HUES64 (cell line): ENCODE measurements at regions not wholly inside any gene's neighbourhood (a gene's known extent, or its start where the extent isn't known, plus 50 kb on each side); places are given as distances from the start of the nearest gene placed in this dataset.

Experiments
- H3K27ac ChIP-seq: 2 replicates; pipeline ENCODE4 v1.7.0; 2013; ENCODE audit warnings: low read depth, low read length, inconsistent platforms
- H3K27me3 ChIP-seq: 2 replicates; pipeline ENCODE4 v1.6.1; 2013; ENCODE audit warnings: mild to moderate bottlenecking, low read length; ENCODE audit not compliant: insufficient read depth
- H3K36me3 ChIP-seq: 2 replicates; pipeline ENCODE4 v1.6.1; 2013; ENCODE audit warnings: mild to moderate bottlenecking, low read length; ENCODE audit not compliant: insufficient read depth
- H3K4me1 ChIP-seq: 2 replicates; pipeline ENCODE4 v1.6.1; 2013; ENCODE audit warnings: mild to moderate bottlenecking, low read length, moderate library complexity; ENCODE audit not compliant: insufficient read depth
- H3K4me3 ChIP-seq: 2 replicates; pipeline ENCODE4 v1.5.1; 2013; ENCODE audit warnings: mild to moderate bottlenecking, low read length, moderate library complexity
- H3K9ac ChIP-seq: 2 replicates; pipeline ENCODE4 v1.6.1; 2013; ENCODE audit warnings: mild to moderate bottlenecking, low read depth, low read length
- H3K9me3 ChIP-seq: 2 replicates; pipeline ENCODE4 v1.6.1; 2013; ENCODE audit warnings: low read depth, low read length; ENCODE audit not compliant: insufficient read depth
- WGBS: fragments of 150-250, 120-280 bp; methylation state at CpG from one replicate; pipeline ENCODE4 v1.1.7; 2013; ENCODE audit warnings: missing lambda C conversion rate; 5-methylcytosine and 5-hydroxymethylcytosine counted together

- Histone ChIP-seq H3K27ac (no peak overlapping the region), H3K4me1 (peaks cover 11% of the 10 kb centered on the region), H3K4me3 (no peak overlapping the region), H3K9ac (no peak overlapping the region), H3K27me3 (no peaks in the 10 kb centered on the region), H3K9me3 (no peaks in the 10 kb centered on the region), H3K36me3 (no peaks in the 10 kb centered on the region)
- 85% methylated on average over 10 of the region's 11 CpGs for WGBS
Observed at GRCh38 chr2:21757805-21758430, 634.1 kb downstream of the TDRD15 start.

- H3K9ac ChIP-seq = no peak overlapping the region
Observed at GRCh38 chr2:21759819-21760218, 636.1 kb downstream of the TDRD15 start.

GRCh38 chr2:21761361-21761760, 637.6 kb downstream of the TDRD15 start:
- 100% methylated on average over 2 of the region's 2 CpGs for WGBS
- no peak overlapping the region for H3K27ac ChIP-seq
- H3K27me3 ChIP-seq = no peaks in the 10 kb centered on the region
- H3K4me3 ChIP-seq = no peak overlapping the region
- no peaks in the 10 kb centered on the region for H3K36me3 ChIP-seq
- no peak overlapping the region for H3K9ac ChIP-seq
- H3K9me3 ChIP-seq = no peaks in the 10 kb centered on the region
- peaks cover 19% of the 10 kb centered on the region for H3K4me1 ChIP-seq

More at GRCh38 chr2:21759819-21760218, 636.1 kb downstream of the TDRD15 start:
- Histone ChIP-seq H3K27me3 (no peaks in the 10 kb centered on the region), H3K4me1 (peaks cover 19% of the 10 kb centered on the region), H3K4me3 (no peak overlapping the region), H3K27ac (no peak overlapping the region), H3K36me3 (no peaks in the 10 kb centered on the region), H3K9me3 (no peaks in the 10 kb centered on the region)

- Histone ChIP-seq H3K27me3 (no peaks in the 10 kb centered on the region), H3K4me1 (peaks cover 16% of the 10 kb centered on the region), H3K9me3 (no peaks in the 10 kb centered on the region), H3K9ac (no peak overlapping the region), H3K4me3 (no peak overlapping the region), H3K27ac (no peak overlapping the region), H3K36me3 (no peaks in the 10 kb centered on the region)
Observed at GRCh38 chr2:21763501-21763900, 639.7 kb downstream of the TDRD15 start.

- Histone ChIP-seq H3K9ac (no peak overlapping the region), H3K27me3 (no peaks in the 10 kb centered on the region), H3K4me1 (no peaks in the 10 kb centered on the region), H3K4me3 (no peak overlapping the region), H3K27ac (no peak overlapping the region), H3K36me3 (no peaks in the 10 kb centered on the region), H3K9me3 (no peaks in the 10 kb centered on the region)
- 86% methylated on average over 1 of the region's 1 CpG for WGBS
Observed at GRCh38 chr2:21770787-21771186, 647.0 kb downstream of the TDRD15 start.

GRCh38 chr2:21772624-21773023, 648.9 kb downstream of the TDRD15 start:
- H3K27me3 ChIP-seq = no peaks in the 10 kb centered on the region
- H3K9ac ChIP-seq = no peak overlapping the region
- no peaks in the 10 kb centered on the region for H3K4me1 ChIP-seq
- 100% methylated on average over 1 of the region's 1 CpG for WGBS
- H3K36me3 ChIP-seq = no peaks in the 10 kb centered on the region
- H3K9me3 ChIP-seq = no peaks in the 10 kb centered on the region
- no peak overlapping the region for H3K4me3 ChIP-seq
- no peak overlapping the region for H3K27ac ChIP-seq

- Histone ChIP-seq H3K4me1 (no peaks in the 10 kb centered on the region), H3K9ac (no peak overlapping the region), H3K9me3 (no peaks in the 10 kb centered on the region), H3K27ac (no peak overlapping the region), H3K27me3 (no peaks in the 10 kb centered on the region), H3K4me3 (no peak overlapping the region), H3K36me3 (no peaks in the 10 kb centered on the region)
Observed at GRCh38 chr2:21773168-21773567, 649.4 kb downstream of the TDRD15 start.

GRCh38 chr2:21774691-21775368, 651.1 kb downstream of the TDRD15 start:
- no peak overlapping the region for H3K4me3 ChIP-seq
- no peaks in the 10 kb centered on the region for H3K27me3 ChIP-seq

GRCh38 chr2:21779786-21780185, 656.0 kb downstream of the TDRD15 start:
- Histone ChIP-seq H3K9me3 (no peaks in the 10 kb centered on the region), H3K27ac (no peak overlapping the region), H3K27me3 (no peaks in the 10 kb centered on the region), H3K4me1 (no peaks in the 10 kb centered on the region), H3K9ac (no peak overlapping the region), H3K4me3 (no peak overlapping the region), H3K36me3 (no peaks in the 10 kb centered on the region)
- WGBS = 93% methylated on average over 1 of the region's 1 CpG

More at GRCh38 chr2:21774691-21775368, 651.1 kb downstream of the TDRD15 start:
- 82% methylated on average over 5 of the region's 6 CpGs for WGBS
- no peak overlapping the region for H3K9ac ChIP-seq
- no peaks in the 10 kb centered on the region for H3K36me3 ChIP-seq
- H3K4me1 ChIP-seq = no peaks in the 10 kb centered on the region
- H3K9me3 ChIP-seq = no peaks in the 10 kb centered on the region
- no peak overlapping the region for H3K27ac ChIP-seq

GRCh38 chr2:21781962-21782361, 658.2 kb downstream of the TDRD15 start:
- Histone ChIP-seq H3K9ac (no peak overlapping the region), H3K27ac (no peak overlapping the region), H3K36me3 (no peaks in the 10 kb centered on the region), H3K9me3 (no peaks in the 10 kb centered on the region), H3K4me3 (no peak overlapping the region), H3K27me3 (no peaks in the 10 kb centered on the region), H3K4me1 (no peaks in the 10 kb centered on the region)
- WGBS = 90% methylated on average over 2 of the region's 2 CpGs

- Histone ChIP-seq H3K4me3 (no peak overlapping the region), H3K9me3 (no peaks in the 10 kb centered on the region), H3K36me3 (no peaks in the 10 kb centered on the region), H3K9ac (no peak overlapping the region), H3K27ac (no peak overlapping the region), H3K4me1 (no peaks in the 10 kb centered on the region), H3K27me3 (no peaks in the 10 kb centered on the region)
- 85% methylated on average over 6 of the region's 6 CpGs for WGBS
Observed at GRCh38 chr2:21782866-21783265, 659.1 kb downstream of the TDRD15 start.

GRCh38 chr2:21787941-21788340, 664.2 kb downstream of the TDRD15 start:
- Histone ChIP-seq H3K36me3 (no peaks in the 10 kb centered on the region), H3K4me3 (no peak overlapping the region), H3K27me3 (no peaks in the 10 kb centered on the region), H3K9ac (no peak overlapping the region), H3K27ac (no peak overlapping the region), H3K4me1 (no peaks in the 10 kb centered on the region), H3K9me3 (no peaks in the 10 kb centered on the region)
- no CpG with 5 or more reads among the region's 1 CpG for WGBS
